DMS153 treated with DMSO at 0.1 percent for 48 hours (cell line): ENCODE measurements at regions not wholly inside any gene's neighbourhood (a gene's known extent, or its start where the extent isn't known, plus 50 kb on each side); places are given as distances from the start of the nearest gene placed in this dataset.
"Not testable (repeated sequence)": the region's sequence is repeated elsewhere in the genome, so short reads cannot be mapped to it uniquely, and the experiment has no call there.

ENCODE experiments used
- DNase-seq: peaks from one replicate; lab custom pipeline; 2025; ENCODE audit not compliant: unreplicated experiment; lab: John Stamatoyannopoulos, UW

GRCh38 chr16:75780669-75781068 lies 54.4 kb upstream of the CPHXL start:
- DNase-seq = no peak

GRCh38 chr16:75781683-75782343 lies 55.5 kb upstream of the CPHXL start:
- no peak for DNase-seq

DNA sequence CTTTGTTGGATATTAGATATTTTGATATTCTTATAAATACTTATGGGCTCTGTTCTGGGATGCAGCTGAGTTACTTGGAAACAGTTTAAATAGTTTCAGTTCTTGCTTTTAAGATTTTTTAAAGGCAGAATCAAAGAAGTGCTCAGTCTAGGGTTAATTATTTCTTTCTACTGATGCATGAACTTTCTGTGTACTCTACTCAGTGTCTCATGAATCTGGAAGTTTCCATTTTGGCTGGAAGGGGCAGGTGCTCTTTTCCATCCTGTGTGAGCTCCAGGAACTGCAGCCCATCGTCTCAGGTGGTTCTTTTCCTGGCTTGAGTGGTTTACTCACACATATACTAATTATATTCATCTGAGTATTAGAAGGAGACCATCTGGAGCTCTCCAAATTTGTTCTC lies 61.1 kb upstream of the CPHXL start:
- no peak for DNase-seq

DNA sequence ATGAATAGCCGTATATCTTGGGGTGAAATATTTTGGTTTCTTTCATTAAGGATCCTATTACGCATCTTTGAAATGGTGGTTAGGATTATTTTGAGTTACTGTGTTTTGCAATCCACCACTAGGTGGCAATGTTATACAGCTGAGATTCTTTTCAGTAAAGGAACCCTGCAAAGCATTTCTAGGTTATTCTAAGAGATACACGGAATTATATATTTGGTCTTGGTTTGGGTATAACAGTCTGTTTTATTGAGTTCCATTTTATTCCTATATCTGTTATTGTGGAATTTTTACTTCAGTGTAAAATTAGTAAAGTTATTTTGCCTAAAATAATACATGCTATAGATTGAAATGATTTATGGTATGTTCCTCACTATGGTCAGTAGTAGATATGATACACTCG lies 62.9 kb upstream of the CPHXL start:
- peak; percentile 67 for DNase-seq

- no peak for DNase-seq
These were observed 66.6 kb upstream of the CPHXL start for GRCh38 chr16:75792771-75793492.

DNA sequence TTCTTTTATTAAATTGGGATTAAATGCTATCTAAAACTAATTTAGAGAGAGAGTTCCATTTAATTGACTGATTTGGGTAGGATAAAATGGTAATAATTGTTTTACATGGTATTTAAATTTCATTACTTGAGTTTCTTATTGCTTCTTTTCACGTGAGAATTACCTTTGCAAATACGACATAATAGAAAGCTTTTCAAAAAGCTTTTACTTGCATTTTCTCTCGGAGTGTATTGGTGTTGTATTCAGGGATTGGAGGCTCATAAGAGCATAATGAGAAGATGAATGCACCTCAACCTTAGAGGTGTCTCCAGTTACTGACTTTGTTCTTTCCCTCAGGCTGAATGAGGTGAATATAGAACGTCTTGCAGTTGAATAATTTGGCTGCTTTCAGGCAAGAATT lies 67.4 kb upstream of the CPHXL start:
- no peak for DNase-seq

GRCh38 chr16:75794426-75794825 lies 68.1 kb upstream of the CPHXL start:
- DNase-seq = no peak

DNA sequence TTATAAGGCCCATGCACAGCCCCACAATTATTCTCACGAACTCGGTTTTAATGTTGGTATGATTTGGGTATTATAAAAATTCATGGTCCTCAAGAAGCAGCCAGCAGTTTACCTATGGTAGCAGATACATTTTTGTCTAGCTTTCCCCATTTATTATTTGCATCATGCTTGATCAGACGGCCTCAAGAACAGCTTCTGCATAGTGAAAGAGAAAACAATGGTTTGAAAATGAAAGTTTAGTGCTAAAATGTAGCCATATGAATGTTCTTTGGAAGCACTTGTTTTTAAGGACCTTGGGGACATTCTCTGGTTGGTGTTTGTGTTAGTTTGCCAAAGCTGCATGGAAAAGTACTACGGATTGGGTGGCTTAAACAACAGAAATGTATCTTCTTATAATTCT lies 72.4 kb upstream of the CPHXL start:
- no peak for DNase-seq

- no peak for DNase-seq
These were observed 75.0 kb upstream of the CPHXL start for GRCh38 chr16:75801307-75801706.

- DNase-seq = no peak
These were observed 77.5 kb upstream of the CPHXL start for GRCh38 chr16:75803753-75804152.

DNA sequence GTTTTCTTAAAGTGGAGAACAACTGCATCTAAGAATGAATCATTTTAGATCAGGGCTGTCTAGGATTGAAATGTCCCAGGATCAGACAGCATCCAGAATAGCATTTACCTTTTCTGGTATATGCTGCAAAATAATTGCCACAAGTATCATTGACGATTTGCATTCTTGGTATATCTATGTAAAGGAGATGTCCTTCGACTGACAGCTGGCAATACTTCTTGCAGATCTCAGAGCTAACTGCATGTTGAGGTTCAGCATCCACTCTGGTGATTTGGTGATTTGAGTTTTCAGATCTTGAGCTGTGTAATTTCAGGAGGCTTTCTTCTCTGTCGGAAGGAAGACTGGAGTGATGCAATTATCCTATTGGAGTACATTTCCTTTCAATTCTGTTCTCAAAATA lies 78.1 kb upstream of the CPHXL start:
- no peak for DNase-seq

- DNase-seq = no peak
These were observed 79.7 kb upstream of the CPHXL start for GRCh38 chr16:75805946-75806345.

DNA sequence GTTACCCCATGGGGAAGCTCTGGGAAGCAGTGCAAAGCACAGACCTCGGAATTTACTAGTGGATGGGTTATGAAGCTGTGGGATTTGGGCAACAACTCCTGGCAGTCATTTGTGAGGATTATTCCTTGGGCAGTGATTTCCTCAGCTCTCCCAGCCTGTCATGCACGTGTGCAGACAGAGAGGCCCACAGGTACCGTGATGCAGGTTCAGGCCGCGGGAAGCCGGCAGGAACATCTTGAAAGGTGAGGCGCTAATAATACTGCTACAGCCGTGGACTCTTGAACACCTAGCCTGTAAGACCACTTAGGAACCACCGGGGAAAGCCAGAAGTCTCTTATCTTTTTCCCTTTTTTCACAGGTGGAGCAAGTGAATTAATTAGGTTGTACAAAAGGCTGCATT lies 80.2 kb upstream of the CPHXL start:
- no peak for DNase-seq

GRCh38 chr16:75810342-75810741 lies 84.1 kb upstream of the CPHXL start:
- no peak for DNase-seq

DNA sequence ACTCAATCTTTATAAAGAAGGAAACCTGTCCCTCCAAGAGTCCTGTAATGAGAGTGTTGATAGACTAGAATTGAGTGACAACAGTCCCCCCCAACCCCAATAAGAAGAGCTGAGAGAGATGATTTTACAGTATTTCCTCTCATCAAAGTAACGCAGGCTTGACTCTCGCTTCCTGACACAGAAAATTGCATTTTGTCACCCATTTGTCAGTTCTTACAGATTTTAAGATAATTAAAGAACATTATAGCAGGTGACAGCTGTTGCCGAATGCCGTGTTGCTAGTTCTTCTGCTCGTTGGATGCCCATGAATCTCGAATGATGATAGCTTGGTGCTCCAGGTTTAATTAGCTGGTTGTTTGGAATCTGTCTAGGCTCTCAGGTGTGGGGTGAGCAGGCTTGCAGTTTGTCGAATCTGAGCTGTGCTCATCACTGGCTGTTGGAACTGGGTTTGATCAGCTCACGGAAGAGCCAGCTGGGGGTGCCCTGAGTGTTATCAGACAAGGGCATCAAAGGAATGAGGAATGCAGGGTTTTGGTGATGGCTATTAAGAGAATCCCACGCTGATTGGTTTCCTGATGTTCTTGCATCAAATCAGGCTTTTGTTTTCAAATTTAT lies 84.8 kb upstream of the CPHXL start:
- DNase-seq = no peak

DNA sequence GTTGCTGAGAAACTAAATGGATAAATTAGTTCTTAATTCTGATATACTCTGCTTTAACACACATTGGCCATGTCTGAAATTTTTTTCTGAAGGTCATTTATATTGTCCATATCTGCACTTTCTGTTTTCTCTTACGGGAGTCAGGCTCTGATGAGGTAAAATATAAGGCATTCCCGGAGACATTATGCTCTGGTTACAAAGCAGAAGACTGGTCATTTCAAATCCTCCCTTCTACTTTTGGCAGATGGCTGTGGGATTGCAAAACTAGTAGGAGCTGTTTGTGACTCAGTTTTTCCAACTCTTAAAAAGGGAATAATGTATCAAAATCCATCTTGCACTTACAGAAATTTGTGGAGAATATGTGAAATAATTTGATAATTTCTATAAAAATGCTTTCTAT lies 92.2 kb upstream of the CPHXL start:
- DNase-seq = no peak

- no peak for DNase-seq
These were observed 94.4 kb upstream of the CPHXL start for GRCh38 chr16:75820672-75821071.

DNA sequence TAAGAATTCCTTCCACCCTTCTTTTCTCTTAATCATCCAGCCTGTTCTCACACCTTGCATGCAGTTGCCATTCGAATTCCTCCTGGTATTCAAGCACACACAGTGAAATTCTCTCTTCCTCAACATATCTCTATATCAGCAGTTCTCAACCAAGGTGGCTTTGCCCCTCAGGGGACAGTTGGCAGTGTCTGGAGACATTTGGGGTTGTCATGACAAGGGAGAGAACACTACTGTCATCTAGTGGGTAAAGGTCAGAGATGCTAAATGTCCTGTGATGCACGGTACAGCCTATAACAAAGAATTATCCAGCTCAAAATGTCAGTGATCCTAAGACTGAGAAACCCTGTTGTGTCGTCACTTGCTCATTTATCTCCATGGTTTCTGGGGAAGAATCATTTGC lies 94.8 kb upstream of the CPHXL start:
- DNase-seq = no peak

DNA sequence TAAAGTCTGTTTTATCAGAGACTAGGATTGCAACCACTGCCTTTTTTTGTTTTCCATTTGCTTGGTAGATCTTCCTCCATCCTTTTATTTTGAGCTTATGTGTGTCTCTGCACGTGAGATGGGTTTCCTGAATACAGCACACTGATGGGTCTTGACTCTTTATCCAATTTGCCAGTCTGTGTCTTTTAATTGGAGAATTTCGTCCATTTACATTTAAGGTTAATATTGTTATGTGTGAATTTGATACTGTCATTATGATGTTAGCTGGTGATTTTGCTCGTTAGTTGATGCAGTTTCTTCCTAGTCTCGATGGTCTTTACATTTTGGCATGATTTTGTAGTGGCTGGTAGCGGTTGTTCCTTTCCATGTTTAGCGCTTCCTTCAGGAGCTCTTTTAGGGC lies 99.5 kb upstream of the CPHXL start:
- not testable (repeated sequence) for DNase-seq

- not testable (repeated sequence) for DNase-seq
These were observed 101.2 kb upstream of the CPHXL start for GRCh38 chr16:75827372-75828038.

- not testable (repeated sequence) for DNase-seq
These were observed 107.1 kb upstream of the CPHXL start for GRCh38 chr16:75833385-75833784.
